ENCODE measurements at regions not wholly inside any gene's neighbourhood (a gene's known extent, or its start where the extent isn't known, plus 50 kb on each side); places are given as distances from the start of the nearest gene placed in this dataset.

GRCh38 chr15:31842532-31843195 lies 187.7 kb upstream of the CHRNA7 start:
- no peak for DNase-seq

DNA sequence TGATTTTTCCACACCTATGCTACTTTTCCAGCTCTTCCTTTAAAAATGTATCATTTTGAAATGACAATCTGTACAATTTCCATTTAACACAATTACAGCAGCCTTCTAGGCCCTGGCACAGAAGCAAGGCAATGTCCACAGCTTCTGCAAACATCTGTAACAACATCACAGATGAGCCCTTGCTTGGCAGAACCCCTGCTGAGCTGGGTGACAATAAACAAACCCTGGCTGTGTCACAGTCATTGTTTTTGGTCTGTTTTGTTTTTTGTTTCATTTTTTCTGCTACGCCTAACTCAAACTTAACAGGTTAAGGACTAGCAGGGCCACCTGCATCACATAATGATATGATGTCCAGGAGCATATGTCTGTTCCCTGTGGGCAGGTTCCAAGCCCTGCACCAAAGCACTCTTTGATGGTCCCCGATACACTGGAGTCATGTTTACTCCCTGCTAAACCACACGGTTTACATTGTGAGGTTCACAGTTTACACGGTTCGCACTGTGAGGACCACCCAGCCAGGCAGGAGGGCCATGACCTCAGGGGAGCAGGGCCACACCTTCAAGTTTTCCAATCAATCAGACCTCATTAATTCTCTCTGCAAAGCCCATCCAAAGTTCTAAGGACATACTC lies 186.8 kb upstream of the CHRNA7 start:
- no peak for DNase-seq

GRCh38 chr15:31845791-31846190 lies 184.5 kb upstream of the CHRNA7 start:
- DNase-seq = no peak

GRCh38 chr15:31847961-31848360 lies 182.4 kb upstream of the CHRNA7 start:
- DNase-seq = no peak

GRCh38 chr15:31848621-31849020 lies 181.7 kb upstream of the CHRNA7 start:
- DNase-seq = no peak

GRCh38 chr15:31852933-31853799 lies 177.1 kb upstream of the CHRNA7 start:
- DNase-seq = no peak

GRCh38 chr15:31856581-31856980 lies 173.7 kb upstream of the CHRNA7 start:
- no peak for DNase-seq

- DNase-seq = no peak
Observed at GRCh38 chr15:31857194-31857593, 173.1 kb upstream of the CHRNA7 start.

DNA sequence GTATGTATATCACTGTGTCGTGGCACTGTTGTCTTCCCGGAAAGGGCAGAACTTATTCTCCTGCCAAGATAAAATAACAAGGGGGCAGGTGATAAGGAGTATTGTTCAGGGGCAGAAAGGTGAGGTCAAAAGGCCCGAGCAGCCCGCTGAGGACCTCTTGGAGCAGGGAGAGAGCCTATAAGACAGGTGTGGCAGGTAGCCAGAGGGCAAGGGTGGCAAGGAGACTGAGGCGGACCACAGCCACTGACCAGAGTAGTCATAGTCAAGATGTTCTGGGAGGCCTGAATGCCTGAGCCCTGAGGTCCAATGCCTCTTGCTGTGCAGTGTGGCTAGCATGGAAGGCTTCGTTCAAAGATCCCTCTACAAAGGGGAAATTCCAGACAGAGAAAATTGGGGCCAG lies 172.3 kb upstream of the CHRNA7 start:
- no peak for DNase-seq

DNA sequence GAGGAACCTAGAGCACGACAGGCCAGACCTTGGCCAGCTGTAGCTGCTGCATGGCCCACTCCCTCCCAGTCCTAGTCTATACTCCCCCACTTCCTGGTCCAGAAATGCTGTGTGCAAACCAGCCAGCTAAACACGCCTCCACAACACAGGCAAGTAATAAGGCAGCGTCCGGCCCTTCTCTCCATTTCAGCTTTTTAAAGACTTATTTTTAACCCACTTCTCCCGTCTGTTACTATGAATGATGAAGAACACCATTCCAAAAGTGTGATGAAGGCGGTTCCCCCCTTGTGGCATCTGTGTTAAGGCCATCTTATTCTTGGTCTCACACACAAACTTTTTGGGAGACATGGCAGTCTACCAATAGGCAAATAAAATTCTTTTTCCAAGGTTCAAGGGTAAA lies 164.1 kb upstream of the CHRNA7 start:
- DNase-seq = no peak

GRCh38 chr15:31867536-31868442 lies 162.5 kb upstream of the CHRNA7 start:
- peak; percentile 58 for DNase-seq

DNA sequence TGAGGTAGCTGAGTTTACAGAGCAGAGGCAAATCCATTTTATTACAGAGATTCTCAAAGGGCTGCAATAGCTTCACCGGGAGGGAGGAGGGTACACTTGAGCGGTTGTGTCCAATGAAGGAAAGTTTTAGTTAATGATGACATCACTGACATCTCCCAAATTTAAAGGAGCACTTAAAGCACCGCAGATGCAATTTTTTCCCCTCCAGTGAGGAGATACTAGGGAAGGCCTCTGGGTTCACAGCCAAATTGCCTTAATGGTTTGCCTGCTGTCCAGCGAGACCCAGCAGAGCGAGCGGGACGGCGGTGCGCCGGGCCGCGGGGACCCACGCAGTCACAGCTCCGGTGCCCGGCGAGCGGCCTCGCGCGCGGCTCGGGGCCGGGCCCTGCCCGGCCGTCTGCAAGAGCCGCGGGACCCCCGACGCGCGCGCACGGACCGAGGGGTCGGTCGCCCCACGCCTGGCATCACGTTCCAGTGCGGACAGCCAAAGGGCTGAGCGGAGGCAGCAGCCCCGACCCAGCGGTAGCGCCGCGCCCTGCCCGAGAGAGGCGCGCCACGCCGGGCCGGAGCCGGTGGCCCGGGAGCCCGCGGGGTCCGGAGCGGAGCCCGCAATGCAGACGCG lies 160.5 kb upstream of the CHRNA7 start:
- DNase-seq = no peak

- peak; percentile 88 for DNase-seq
Observed at GRCh38 chr15:31870328-31871165, 159.8 kb upstream of the CHRNA7 start, which contains the start of gene OTUD7A. TSS of gene OTUD7A (minus strand) at chr15:31870673.

DNA sequence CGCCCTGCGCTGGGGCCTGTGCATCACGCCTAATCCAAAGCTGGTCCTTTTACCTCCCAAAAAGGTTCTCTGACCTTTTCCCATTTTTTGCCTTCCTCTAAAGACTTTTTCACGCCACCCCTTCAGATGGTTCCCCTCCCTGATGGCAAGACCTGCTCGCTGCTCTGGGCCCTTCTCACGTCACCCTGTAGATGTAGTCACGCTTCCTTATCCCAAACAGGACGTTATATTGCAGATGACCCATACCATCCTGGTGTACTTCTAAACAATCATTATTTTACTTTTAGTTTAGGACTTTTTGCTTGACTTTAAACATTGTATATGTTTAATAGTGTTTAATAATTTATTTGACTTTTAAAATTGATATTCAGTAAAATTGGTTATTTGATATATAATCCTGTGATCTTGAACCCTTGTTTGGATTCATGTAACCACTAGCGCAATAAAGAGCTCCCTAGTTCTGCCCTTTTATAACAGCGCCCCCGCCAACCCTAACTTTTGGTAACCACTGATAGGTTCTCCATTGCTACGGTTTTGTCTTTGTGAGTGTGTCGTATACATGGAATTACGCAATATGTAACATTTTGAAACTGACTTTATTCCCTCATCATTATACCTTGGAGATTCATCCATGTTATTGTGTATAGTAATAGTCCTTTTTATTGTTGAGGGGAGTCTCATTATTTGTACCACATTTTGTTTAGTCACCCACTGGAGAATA lies 159.0 kb upstream of the CHRNA7 start:
- DNase-seq = no peak

DNA sequence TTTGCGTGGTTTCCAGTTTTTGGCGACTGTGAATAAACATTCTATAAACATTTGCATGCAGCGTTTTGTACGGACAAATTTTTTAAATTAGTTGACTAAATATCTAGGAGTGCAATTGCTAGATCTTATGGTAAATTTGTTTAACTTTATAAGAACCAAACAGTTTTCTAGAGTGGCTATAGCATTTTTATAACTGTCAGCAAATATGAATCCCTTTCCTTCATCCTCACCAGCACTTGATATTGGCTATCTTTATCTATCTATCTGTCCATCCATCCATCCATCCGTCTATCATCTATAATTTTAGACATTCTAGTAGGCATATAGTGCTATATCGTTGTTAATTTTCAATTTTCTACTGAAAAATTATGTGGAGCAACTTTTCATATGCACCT lies 158.4 kb upstream of the CHRNA7 start:
- DNase-seq = no peak

DNA sequence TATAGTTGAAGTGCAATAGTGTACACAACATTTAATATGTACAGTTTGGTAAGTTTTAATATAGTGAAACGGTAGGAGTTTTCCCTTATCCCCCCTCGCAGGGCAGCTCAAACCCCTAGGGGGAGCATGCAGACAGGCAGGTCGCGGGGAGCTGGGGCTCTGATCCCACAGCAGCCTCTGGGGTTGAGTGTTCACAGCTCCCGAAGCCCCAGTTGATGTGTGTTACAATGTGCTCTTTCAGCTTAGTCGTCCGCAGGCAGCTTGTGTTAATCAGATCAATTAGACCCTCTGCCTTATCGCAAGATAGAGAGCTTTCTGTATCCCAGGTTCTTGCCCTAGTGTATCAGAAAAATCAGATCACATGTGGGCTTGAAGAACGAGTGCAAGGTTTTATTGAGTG lies 143.1 kb upstream of the CHRNA7 start:
- DNase-seq = no peak

DNA sequence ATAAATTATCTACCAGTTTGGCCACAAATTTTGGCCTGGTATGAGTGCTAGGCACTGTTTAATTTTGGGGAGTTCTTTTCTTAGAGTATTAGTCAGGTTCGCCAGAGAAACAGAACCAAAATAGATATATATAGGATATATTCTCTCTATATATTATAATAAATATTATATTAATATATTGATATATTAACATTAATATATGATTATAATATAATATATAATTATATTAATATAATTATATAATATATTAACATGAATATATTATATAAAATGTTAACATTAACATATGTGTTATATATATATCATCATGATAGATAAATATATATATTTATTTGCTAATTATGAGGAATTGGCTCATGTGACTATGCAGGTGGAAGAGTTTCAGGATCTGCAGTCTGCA lies 137.8 kb upstream of the CHRNA7 start:
- DNase-seq = no peak

DNA sequence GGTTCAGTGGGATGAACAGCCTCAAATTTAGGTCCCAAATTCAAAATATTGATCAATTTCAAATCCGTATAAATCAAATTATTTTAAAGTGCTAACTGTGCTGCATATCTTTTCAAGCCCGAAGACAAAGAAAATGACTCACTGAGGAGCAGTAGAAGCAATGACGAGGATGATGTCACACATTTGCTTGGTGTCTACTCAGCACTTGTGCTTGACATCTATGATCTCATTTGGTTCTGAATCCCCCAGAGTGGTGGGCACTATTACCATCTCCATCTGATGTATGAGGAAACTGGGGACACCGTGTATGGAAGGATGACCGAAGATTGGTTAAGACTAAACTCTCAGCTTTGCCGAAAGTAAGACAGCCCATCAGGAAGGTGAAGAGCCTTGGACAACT lies 136.5 kb upstream of the CHRNA7 start:
- no peak for DNase-seq

- DNase-seq = no peak
Observed at GRCh38 chr15:31897746-31898145, 132.6 kb upstream of the CHRNA7 start.

DNA sequence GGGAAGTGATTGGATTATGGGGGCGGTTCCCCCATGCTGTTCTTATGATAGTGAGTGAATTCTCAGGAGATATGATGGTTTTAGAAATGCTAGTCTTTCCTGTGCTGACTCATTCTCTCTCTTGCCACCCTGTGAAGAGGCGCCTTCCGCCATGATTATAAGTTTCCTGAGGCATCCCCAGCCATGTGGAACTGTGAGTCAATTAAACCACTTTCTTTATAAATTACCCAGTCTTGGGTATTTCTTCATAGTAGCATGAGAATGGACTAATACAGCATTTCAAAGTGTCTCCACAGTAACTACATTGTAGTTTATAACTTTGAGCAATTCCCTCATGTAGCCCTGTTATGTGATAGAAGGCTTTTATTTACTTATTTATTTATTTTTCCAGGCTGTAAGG lies 128.8 kb upstream of the CHRNA7 start:
- no peak for DNase-seq

GRCh38 chr15:31905054-31905453 lies 125.3 kb upstream of the CHRNA7 start:
- no peak for DNase-seq

Measured in CD4-positive, alpha-beta T cell treated with Interleukin-21 for 1 hour (primary cell).